Lower lobe of right lung (tissue), 2 donors: ENCODE measurements at regions not wholly inside any gene's neighbourhood (a gene's known extent, or its start where the extent isn't known, plus 50 kb on each side); places are given as distances from the start of the nearest gene placed in this dataset.

Experiments
- ATAC-seq, 2 donors: fragments of 200-7000 bp; cut with Tn5 transposase; one replicate each; pipeline ENCODE4 v1.9.1; 2020 to 2022; ENCODE audit warnings: mild to moderate bottlenecking in 2 of 2, moderate library complexity in 2 of 2
- DNase-seq: peaks from one replicate; pipeline ENCODE4 v3.0.0-alpha.2; 2020
- H3K27ac ChIP-seq: fragments of 200-600 bp; one replicate; pipeline ENCODE4 v1.8.0; 2022
- H3K27me3 ChIP-seq: fragments of 200-600 bp; one replicate; pipeline ENCODE4 v1.8.0; 2022; ENCODE audit warnings: low read depth
- H3K36me3 ChIP-seq: fragments of 200-600 bp; one replicate; pipeline ENCODE4 v1.8.0; 2022; ENCODE audit warnings: mild to moderate bottlenecking
- H3K4me1 ChIP-seq: fragments of 200-600 bp; one replicate; pipeline ENCODE4 v1.8.0; 2022
- H3K4me3 ChIP-seq: fragments of 200-600 bp; one replicate; pipeline ENCODE4 v1.8.0; 2022; ENCODE audit warnings: mild to moderate bottlenecking
- H3K9me3 ChIP-seq: fragments of 200-600 bp; one replicate; pipeline ENCODE4 v1.8.0; 2022
- CTCF ChIP-seq: fragments of 200-600 bp; IDR thresholded peaks from one replicate; pipeline ENCODE4 v1.8.0; 2022; ENCODE audit warnings: antibody characterized with exemption, mild to moderate bottlenecking
- intact Hi-C: fragments of 100-400 bp; cut with DNase I; formaldehyde crosslinking; loops from one replicate; pipeline ENCODE4 v1.11.0; 2022
- donor health status: DM: no; HTN: yes; CAD: no; lungs with severe emphysema.

- no peak for ATAC-seq
- Histone ChIP-seq H3K36me3 (no peaks in the 10 kb centered on the region), H3K4me1 (no peaks in the 10 kb centered on the region), H3K4me3 (no peak overlapping the region), H3K27me3 (no peaks in the 10 kb centered on the region), H3K9me3 (no peaks in the 10 kb centered on the region), H3K27ac (no peak overlapping the region)
- TF ChIP-seq CTCF, result no peak
- DNase-seq, result no peak
- intact Hi-C loops, result no loop called here
These were observed 115.7 kb downstream of the RAB11FIP2 start for GRCh38 chr10:117931078-117931477.

GRCh38 chr10:117933036-117933435 is 113.7 kb downstream of the RAB11FIP2 start:
- no peak for TF ChIP-seq CTCF
- Histone ChIP-seq H3K27ac (no peak overlapping the region), H3K36me3 (no peaks in the 10 kb centered on the region), H3K4me1 (no peaks in the 10 kb centered on the region), H3K27me3 (no peaks in the 10 kb centered on the region), H3K9me3 (no peaks in the 10 kb centered on the region), H3K4me3 (no peak overlapping the region)
- DNase-seq (no peak), ATAC-seq (no peak)
- intact Hi-C loops, result no loop called here

GRCh38 chr10:117934477-117934876 is 112.3 kb downstream of the RAB11FIP2 start:
- Histone ChIP-seq H3K4me1 (no peaks in the 10 kb centered on the region), H3K4me3 (no peak overlapping the region), H3K27me3 (no peaks in the 10 kb centered on the region), H3K9me3 (no peaks in the 10 kb centered on the region), H3K27ac (no peak overlapping the region), H3K36me3 (no peaks in the 10 kb centered on the region)
- DNase-seq, result no peak
- no peak for ATAC-seq
- intact Hi-C loops, result no loop called here
- no peak for TF ChIP-seq CTCF

GRCh38 chr10:117936141-117936540 is 110.6 kb downstream of the RAB11FIP2 start:
- intact Hi-C loops, result no loop called here
- Histone ChIP-seq H3K4me3 (no peak overlapping the region), H3K36me3 (no peaks in the 10 kb centered on the region), H3K27me3 (no peaks in the 10 kb centered on the region), H3K4me1 (no peaks in the 10 kb centered on the region), H3K9me3 (no peaks in the 10 kb centered on the region), H3K27ac (peak overlapping the region; percentile 37)
- TF ChIP-seq CTCF, result no peak
- ATAC-seq (peak; percentile 93 to 97), DNase-seq (peak; percentile 65)

- ATAC-seq, result no peak
- no peaks in the 10 kb centered on the region for H3K27me3 ChIP-seq
- no peak for TF ChIP-seq CTCF
These were observed 110.2 kb downstream of the RAB11FIP2 start for GRCh38 chr10:117936566-117936965.

GRCh38 chr10:117936976-117937375 is 109.8 kb downstream of the RAB11FIP2 start:
- intact Hi-C loops, result no loop called here
- ATAC-seq (no peak), DNase-seq (no peak)
- Histone ChIP-seq H3K9me3 (no peaks in the 10 kb centered on the region), H3K36me3 (no peaks in the 10 kb centered on the region), H3K4me3 (no peak overlapping the region), H3K4me1 (no peaks in the 10 kb centered on the region), H3K27me3 (no peaks in the 10 kb centered on the region), H3K27ac (no peak overlapping the region)
- no peak for TF ChIP-seq CTCF

More at GRCh38 chr10:117936566-117936965, 110.2 kb downstream of the RAB11FIP2 start:
- no peak overlapping the region for H3K4me3 ChIP-seq
- intact Hi-C loops, result no loop called here
- H3K9me3 ChIP-seq, result no peaks in the 10 kb centered on the region
- peak overlapping the region; percentile 22 for H3K27ac ChIP-seq
- H3K36me3 ChIP-seq, result no peaks in the 10 kb centered on the region
- no peaks in the 10 kb centered on the region for H3K4me1 ChIP-seq
- no peak for DNase-seq
